ENCODE measurements at regions not wholly inside any gene's neighbourhood (a gene's known extent, or its start where the extent isn't known, plus 50 kb on each side); places are given as distances from the start of the nearest gene placed in this dataset.

DNA sequence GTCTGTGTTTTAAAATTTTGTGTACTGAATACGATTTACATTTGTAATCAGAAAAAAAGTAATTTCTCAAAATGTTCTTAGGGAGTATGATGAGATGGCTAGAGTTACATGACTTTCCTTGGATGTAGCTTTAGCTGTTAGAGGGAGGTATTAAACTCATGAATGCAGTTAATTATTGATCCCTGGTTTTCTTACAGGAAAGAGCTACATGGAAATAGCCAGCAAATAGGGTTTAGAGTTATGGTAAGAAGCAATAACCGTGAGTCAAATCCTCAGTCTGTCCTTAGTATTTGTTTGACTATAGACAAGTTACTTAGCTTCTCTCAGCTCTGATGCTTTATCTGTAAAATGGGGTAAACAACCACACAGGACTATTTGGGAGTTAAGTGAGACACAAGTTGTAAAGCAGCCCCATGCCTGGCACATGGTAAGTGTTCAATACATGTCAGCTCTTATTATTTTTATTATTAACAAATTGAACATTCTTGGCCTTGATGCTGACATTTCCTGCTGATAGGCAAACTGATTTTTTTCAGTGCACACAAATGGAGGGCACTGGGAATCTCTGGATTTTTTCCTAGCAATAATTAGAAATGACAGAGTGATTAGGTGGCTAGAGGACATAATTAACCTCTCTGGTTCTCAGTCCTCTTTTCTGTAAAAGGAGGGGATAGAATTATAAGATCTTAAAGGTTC lies 204.5 kb upstream of the PHYHIPL start:
- DNase-seq = no peak

DNA sequence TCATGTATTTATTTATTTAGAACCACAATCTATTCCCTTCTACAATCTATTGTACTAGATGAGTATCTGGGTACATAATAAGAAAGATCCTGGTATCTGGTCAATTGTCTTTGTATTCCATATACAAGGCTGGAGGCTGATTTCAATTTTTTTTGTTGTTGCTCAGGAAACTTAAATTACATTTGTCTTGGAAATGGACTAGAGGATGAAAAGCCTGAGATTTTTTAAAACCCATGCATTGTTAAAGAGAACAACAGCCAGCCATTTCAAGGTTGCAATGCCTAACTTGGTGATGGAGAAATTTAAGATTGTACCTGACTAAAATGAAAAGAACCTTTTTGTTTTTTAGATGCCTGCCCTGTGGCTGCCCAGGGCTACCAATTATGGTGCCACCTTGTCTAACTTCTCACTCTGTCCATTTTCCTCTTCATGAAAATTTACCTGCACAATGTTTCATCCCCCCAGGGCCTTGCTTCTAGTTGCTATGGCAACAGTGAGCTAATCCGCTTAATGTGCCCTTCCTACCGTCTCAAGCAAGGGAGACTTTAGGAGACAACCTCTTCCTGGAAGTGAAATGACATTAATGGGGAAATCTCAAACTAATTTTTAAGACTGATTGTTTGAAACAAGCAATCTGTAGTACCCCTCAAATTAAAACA lies 203.7 kb upstream of the PHYHIPL start:
- DNase-seq = no peak

DNA sequence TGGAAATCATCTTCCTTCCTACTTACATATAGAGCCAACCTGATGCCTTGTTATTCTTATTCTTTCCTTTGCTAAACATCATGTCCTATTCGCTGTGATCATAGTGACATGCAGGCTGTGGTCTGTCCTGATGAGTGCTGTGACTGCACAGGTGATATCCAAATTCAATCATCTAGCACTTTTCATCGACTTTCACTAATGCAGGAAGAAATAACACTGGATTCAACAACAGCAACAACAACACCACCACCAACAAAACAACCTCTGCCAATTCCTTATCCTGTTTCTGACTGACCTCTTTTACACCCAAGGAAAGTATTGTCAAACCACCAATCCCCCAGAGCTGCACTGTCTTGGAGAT lies 203.2 kb upstream of the PHYHIPL start:
- no peak for DNase-seq

DNA sequence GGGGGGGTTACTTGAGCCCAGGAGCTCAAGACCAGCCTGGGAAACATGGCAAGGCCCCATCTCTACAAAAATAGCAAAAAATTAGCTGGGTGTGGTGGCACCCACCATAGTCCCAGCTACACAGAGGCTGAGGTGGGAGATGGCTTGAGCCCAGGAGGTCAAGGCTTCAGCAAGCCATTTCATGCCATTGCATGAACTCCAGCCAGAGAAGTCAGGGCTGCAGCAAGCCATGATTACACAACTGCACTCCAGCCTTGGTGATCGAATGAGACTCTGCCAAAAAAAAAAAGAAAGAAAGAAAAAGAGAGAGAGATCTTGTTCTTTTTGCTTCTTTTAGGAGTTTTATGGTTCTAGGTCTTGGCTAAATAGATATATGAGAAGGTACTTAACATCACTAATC lies 200.2 kb upstream of the PHYHIPL start:
- no peak for DNase-seq

DNA sequence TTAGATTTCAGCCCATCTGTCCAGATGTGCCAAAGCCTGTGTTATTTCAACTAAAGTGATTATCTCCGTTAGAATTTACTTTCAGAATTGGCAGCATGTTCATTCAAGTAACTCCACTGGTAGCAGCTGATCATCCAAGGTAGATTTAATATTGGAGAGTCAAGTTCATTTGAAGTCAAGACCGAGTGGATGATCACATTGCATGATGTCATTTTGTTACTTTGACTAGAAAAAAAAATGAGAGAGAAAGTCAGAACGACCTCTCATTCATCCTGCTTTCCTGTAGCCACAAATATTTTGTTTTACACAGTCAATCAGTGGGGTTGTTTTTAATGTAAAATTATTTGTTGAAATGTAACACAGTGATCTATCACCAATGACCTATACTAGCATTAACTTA lies 196.7 kb upstream of the PHYHIPL start:
- DNase-seq = no peak

DNA sequence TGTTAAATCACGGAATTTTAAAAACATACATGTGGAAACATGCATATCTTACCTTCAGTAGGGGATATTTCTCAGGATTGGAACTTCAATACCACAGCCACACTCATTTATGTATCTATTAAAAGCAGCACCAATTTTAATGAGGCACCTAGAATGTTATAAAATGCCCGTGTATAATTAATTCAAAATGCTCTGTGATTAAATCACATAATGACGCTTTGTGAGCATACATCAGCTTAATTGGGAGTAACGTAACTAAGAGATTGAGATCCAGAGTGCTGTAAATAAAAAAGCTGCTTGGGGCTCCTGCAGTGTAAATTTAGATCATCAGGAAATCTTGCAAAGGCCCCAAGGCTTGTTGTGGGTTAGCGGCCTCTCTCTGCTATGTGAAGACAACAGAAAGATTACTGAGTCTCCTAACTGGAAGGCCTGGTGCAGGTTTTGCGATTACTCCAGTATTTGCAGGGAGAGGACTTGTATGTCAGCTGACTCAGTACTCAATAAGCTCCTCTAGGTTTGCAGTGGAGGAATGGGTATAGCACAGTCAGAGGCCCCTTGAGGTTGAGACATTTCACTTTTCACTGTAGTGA lies 195.5 kb upstream of the PHYHIPL start:
- DNase-seq = no peak

DNA sequence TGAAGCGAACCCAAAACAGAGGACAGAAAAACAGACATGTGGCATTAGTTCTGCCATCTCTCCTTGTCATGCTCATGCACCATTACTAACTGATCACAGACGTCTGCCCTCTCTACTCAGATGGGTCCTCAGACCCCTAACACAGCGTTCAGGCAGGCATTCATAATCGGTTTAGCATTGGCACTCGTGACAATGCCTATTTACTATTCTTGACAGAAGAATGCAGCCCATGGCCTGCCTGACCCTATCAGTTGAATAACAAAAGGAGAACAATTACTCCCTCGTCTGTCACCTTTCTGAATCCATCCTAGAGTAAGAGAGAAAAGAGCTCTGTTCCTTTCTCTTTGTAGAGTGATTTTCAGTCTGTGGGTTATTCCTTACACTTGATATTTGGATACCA lies 194.6 kb upstream of the PHYHIPL start:
- no peak for DNase-seq

DNA sequence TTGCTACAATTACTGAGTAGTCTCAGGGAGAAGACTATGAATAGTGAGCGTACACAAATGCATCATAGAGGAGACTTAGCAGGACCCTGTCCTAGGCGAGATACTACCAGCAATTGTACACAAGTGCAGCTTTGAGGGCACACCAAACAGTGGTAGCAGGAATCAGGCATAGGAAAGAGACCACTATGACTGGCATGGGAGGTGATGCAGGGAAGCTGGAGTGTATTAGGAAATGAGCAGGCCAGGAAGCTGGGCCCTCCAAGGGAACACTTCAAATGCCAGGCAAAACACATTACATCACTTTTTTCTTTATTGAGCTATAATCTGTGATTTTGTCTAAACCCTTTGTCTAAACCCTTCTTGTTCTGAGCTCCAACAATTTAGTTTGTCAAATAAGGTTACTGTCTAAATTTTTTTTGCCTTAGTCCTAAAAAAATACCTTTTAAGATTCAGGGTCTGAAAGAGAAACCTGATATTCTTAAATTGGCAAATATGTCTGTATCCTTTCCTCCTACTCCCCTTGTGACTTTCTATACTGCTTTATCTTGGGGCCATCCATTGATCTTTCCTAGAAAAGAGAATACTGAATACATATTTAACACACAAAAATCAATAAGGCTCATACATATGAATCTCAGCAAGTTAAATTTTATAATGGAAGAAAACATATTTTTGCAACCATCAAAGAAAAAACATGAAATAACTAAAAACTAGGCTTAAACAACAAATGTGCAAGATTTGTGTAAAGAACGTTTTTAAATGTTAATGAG lies 193.8 kb upstream of the PHYHIPL start:
- no peak for DNase-seq

DNA sequence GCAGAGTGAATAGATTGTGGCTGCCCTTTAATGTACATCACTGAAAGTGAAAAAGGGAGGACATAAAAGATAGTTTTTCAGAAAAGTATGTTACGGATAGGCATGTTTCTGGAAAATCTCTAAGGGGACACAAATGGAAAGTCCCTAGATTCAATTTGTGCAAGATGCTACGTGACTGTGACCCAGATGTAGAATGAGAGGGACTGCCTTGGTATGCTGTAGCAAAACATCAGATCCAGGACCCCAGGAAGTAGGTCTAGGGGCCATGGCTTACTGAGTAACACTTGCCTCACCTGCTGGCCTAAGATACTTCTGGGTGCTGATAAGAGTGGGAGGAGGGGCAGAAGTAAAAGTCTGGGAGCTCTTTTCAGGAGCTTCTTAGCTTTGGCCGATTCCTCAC lies 191.2 kb upstream of the PHYHIPL start:
- DNase-seq = no peak

DNA sequence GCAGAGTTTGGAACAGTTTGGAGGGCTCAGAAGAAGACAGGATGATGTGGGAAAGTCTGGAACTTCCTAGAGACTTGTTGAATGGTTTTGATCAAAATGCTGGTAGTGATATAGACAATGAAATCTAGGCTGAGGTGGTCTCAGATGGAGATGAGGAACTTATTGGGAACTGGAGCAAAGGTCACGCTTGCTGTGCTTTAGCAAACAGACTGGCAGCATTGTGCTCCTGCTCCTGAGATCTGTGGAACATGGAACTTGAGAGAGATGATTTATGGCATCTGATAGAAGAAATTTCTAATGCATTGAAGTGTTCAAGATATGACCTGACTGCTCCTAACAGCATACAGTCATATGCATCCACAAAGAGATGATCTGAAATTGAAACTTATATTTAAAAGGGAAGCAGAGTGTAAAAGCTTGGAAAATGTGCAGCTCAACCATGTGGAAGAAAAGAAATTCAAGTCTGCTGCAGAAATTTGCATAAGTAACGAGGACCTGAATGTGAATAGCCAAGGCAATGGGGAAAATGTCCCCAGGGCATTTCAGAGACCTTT lies 186.9 kb upstream of the PHYHIPL start:
- DNase-seq = no peak

DNA sequence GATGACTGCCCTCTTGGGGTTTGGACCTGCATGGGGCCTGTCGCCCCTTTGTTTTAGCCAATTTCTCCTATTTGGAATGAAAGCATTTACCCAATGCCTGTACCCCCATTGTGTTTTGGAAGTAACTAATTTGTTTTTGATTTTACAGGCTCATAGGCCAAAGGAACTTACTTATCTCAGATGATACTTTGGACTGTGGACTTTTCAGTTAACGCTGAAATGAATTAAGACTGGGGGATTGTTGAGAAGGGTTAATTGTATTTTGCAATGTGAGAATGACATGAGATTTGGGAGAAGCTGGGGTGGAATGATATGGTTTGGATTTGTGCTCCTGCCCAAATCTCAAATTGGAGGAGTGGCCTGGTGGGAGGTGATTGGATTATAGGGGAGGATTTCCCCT lies 185.8 kb upstream of the PHYHIPL start:
- no peak for DNase-seq

DNA sequence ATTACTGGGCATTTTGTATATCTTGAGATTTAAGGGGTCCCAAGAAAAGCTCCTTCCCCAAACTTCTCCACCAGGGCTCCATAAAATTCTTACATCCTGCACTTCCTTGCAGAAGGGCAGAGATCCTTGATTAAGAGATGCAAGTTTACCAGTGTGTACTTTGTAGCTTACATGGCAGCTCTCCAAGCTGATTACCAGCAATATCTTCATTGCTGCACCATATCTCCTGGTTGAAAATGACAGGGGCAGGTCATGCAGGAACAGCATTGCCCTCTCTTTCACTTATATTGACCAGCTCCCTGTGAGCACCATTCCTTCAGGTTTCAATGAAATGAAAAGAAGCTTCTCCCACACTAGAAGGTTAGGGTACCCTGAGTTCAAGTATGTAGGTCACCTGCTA lies 184.6 kb upstream of the PHYHIPL start:
- no peak for DNase-seq

DNA sequence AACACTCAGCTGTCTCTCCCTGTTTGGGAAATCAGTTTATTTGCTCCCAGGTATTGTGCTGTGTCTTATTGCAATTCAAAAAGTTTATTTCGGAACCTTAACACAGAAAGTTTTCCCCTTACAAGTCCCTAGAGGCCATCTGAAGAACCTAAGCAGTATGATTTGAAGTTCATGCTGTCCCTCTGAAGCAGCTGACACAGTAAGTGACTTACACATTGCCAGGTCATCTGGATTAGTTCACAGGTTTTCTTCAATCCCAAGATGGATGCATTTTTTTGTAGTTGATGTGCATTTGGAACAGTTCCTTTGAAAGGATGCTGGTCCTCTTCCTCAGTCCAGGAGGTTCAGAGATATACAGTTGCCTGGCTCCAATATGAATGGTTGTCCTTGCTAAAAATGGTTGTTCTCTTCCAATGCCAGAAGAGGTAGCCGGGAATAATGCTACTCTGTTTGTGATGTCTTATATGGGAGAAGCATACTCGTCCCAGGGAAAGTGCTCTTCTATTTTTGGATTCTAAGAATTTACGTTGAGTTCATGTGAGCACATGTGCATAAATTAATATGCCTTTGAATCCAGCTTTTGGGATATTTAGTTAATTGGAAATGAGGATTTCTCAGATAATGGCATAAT lies 183.5 kb upstream of the PHYHIPL start:
- DNase-seq = no peak

DNA sequence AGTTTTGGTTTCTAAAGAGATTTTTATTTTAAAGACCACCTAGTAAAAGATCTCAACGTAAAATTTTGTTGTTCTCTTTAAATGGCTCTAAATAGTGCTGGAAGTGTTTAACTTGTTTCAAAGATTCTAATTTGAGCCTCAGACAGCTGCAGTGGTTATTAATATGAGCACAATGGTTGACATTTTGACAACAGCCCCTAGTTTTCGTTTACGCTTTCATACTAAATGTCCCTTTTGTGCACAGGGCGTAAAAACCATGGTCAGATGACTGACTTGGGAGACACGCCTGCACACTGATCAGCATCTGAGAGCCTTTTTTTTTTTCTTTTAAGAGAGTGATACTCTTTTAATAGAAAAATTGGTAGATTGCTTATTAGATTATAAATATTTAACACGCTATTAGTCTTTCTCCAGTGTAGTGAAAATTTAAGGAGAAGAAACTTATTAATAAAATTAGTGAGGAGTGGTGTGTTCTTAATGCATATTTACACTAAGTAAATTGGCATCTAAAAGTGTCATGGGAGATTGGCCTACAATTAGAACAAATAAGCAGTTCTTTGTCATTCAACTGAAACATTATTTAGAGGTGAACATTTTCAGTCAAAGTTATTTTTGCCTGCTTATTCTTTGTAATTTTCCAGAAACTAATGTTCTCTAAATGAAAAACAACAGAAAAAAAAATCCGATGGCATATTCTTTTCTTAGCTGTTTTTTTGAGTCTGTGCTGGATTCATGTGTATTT lies 182.8 kb upstream of the PHYHIPL start:
- no peak for DNase-seq

DNA sequence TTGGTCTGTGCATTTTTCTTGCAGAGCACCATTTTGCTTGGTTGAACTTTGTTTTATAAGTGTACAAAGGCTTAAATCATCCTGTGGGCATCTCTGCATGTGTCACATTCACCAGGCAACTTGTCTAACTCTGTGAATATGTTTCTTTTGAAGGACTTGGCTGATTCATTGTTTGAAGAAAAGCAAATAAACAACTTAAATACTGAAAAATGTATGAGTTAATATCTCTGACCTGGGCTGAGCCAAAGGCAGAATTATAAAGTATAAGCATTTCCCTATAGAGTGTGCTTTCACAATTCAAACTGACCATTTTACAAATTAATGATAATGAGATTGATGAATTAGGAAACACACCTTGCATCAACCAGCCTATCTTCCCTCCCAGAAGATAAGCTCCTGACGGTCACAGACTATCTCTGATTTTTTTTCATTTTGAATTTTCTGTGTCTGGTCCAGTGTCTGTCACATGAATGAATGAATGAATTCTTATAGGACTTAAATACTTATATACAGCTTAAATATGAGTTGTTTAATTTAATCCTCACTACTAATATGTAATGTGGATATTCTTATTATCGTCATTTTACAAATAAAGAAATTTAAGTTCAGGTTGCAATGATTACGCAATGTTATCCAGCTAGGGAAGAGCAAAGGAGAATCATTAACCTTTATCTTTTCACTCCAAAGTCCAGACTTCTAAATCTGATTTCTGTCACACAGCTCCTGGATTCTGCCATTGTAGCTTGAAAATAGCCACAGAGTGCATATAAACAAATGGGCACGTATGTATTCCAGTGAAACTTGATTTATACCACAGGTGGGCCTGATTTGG lies 182.0 kb upstream of the PHYHIPL start:
- DNase-seq = no peak

DNA sequence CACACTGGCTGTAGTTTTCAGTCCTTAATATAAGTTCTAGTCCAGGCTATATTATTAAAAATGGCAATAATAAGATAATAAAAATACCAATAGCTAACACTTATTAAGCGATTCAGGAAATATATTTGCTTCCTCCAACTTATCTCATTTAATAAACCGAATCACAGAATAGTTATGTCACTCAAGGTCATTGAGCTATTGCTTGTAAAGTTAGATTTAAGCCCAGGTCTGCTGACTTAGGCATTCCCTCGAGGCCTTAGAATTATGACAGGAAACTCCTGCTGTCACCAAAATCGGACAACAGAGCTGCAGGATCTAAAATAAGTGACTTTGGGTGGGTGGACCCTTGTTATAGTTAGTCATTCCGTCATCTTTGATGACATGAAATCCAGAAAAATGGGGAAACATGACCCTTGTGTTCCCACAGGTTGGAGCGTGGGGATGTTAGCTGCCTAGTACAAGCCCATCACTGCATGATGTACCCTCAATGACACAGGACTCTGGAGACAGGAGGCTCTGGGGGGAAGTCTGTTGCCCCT lies 181.3 kb upstream of the PHYHIPL start:
- DNase-seq = no peak

DNA sequence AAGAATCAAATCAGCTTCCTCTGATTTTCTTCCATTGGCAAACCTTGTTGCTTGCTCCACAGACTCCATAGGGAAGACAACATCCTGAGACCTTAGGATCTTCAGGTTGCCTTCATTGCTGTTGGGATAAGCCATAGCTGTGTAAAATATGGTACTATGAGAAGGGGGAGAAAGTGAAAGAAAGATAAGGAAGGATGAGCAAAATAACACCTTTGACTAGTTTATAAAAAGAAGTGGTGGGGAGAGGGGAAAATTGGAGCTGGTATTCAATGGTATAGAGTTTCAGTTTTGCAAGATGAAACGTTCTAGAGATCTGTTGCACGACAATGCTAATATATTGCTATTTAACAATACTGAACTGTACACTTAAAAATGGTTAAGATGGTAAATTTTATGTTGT lies 180.4 kb upstream of the PHYHIPL start:
- DNase-seq = no peak

DNA sequence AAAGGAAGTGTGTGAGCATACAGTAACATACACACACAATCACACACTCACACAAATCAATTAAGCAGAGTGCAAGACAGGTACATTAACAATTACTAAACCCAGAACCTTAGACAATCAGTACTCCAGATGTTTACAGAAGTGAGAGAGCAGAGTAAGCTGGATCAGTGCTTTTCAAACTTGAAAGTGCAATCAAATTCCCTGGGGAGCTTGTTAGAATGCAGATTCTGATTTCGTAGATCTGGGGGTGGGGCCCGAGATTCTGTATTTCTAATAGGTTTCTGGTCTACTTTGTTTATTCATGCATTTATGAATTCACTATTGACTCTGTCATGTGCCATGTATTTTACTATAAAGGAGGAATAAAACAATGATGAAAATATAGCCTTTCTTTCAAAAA lies 179.6 kb upstream of the PHYHIPL start:
- DNase-seq = no peak

DNA sequence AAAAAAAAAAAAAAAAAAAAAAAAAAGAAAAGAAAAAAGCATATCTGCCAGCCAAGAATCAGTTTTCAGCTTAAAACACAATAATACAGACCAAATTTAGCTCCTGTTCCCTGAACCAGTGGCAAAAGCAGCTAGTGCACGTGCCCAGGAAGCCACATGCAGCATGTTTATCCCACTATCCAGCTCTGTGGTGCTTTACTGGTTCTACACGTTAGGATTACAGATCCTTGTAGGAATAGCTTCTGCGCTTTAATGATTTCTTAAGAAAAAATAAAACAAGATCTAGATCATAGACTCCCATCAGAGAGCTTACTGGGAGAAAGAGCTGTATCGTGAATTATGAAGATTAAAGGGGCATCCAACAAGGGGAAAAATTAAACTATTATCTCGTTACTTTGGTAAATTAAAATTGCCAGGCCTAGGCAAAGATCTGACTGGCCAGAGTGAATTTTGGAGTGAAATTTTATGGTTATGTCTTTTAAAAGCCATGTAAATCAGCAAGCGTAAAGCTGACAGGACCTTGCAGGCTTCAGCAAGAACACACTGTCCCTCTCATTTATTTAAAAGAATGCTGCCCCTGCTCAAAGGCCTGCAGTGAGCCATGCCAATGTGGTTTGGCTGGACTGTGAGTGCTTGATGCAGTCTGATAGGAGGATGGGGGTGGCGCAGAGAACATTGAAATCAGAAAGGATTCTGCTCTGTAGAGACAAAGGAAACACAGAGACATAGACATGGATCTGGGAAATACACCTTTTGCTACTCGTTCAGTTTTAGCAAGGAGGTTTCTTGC lies 177.3 kb upstream of the PHYHIPL start:
- DNase-seq = no peak

DNA sequence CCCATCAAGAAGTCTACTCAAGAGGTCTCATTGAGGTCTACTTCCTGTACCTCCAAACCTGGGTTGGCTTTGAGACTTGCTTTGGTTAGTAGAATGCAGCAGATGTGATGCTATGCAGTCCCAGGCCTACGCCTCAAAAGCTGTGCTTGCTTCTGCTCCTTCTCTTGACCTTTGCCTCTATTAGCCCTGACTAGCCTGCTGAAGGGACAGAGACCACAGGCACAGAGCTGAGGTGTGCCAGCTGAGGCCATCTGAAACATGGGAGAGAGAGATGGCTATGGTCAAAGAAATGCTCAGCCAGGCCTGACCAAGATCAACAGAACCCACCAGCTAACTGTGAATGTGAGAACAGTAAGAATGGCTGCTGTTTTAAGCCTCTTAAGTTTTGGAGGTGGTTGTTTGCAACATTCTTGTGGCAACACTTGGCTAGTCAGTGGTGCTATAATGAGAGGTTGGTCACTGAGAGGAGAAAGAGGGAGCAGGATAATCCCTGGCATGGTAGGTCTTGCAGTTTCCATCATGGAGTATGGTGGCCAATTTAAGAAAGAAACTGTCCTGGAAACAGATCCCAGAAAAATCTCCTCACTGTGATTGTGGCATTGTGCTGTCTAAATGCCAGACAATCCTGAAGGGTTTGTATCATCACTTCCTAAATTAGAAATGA lies 176.1 kb upstream of the PHYHIPL start:
- no peak for DNase-seq

Data from stimulated activated CD4-positive, alpha-beta T cell treated with anti-CD3 and anti-CD28 coated beads, Interleukin-15, amount 100 ng/mL, for 24 hours (primary cell).